Mesenchymal stem cell (in vitro differentiated cells and primary cell): ENCODE measurements at regions not wholly inside any gene's neighbourhood (a gene's known extent, or its start where the extent isn't known, plus 50 kb on each side); places are given as distances from the start of the nearest gene placed in this dataset.
"Not testable (repeated sequence)": the region's sequence is repeated elsewhere in the genome, so short reads cannot be mapped to it uniquely, and the experiment has no call there.

ENCODE experiments used
- DNase-seq: peaks from one replicate; pipeline ENCODE4 v3.0.0-alpha.2; 2013
- H2AFZ ChIP-seq: one replicate; pipeline ENCODE4 v1.6.1; 2013; ENCODE audit warnings: low read depth, mild to moderate bottlenecking, control low read depth, inconsistent platforms, low read length, moderate library complexity
- H2AK5ac ChIP-seq: 2 replicates; pipeline ENCODE4 v1.6.1; 2013; ENCODE audit warnings: low read length, moderate library complexity, mild to moderate bottlenecking, inconsistent platforms; ENCODE audit not compliant: severe bottlenecking
- H2BK120ac ChIP-seq: one replicate; pipeline ENCODE4 v1.6.1; 2013; ENCODE audit warnings: low read depth, mild to moderate bottlenecking, inconsistent platforms, low read length, moderate library complexity
- H2BK12ac ChIP-seq, 2 experiments: one replicate each; pipeline ENCODE4 v1.6.1; 2013; ENCODE audit warnings: inconsistent platforms in 2 of 2, low read length in 2 of 2, mild to moderate bottlenecking in 2 of 2, moderate library complexity in 2 of 2, control low read depth in 1 of 2
- H2BK15ac ChIP-seq: one replicate; pipeline ENCODE4 v1.6.1; 2013; ENCODE audit warnings: mild to moderate bottlenecking, low read depth, inconsistent platforms; ENCODE audit not compliant: poor library complexity, severe bottlenecking
- H2BK5ac ChIP-seq: 2 replicates; pipeline ENCODE4 v1.6.1; 2013; ENCODE audit warnings: low read depth, mild to moderate bottlenecking, low read length, control low read depth, inconsistent platforms; ENCODE audit not compliant: poor library complexity, severe bottlenecking
- H3K14ac ChIP-seq, 2 experiments: one replicate each; pipeline ENCODE4 v1.6.1; 2013; ENCODE audit warnings: inconsistent platforms in 2 of 2, low read length in 2 of 2, control low read depth in 1 of 2, mild to moderate bottlenecking in 1 of 2, moderate library complexity in 1 of 2
- H3K18ac ChIP-seq, 2 experiments: one replicate each; pipeline ENCODE4 v1.6.1; 2013; ENCODE audit warnings: inconsistent platforms in 2 of 2, low read length in 2 of 2, control low read depth in 1 of 2, low read depth in 1 of 2, mild to moderate bottlenecking in 1 of 2
- H3K23ac ChIP-seq, 2 experiments: one replicate each; pipeline ENCODE4 v1.6.1; 2013; ENCODE audit warnings: inconsistent platforms in 2 of 2, low read length in 2 of 2, mild to moderate bottlenecking in 2 of 2, moderate library complexity in 2 of 2, control low read depth in 1 of 2
- H3K27ac ChIP-seq: 2 replicates; pipeline ENCODE4 v1.5.1; 2013; ENCODE audit warnings: mild to moderate bottlenecking, moderate library complexity, low read length, control low read depth, inconsistent platforms; ENCODE audit not compliant: poor library complexity, severe bottlenecking
- H3K27me3 ChIP-seq, 2 experiments: 2 replicates each; pipeline versions ENCODE4 v1.6.1 to v1.7.0; 2013; ENCODE audit warnings: low read length in 2 of 2, mild to moderate bottlenecking in 2 of 2, moderate library complexity in 2 of 2, control low read depth in 1 of 2, inconsistent platforms in 1 of 2; ENCODE audit not compliant: control insufficient read depth in 1 of 2, insufficient read depth in 1 of 2
- H3K36me3 ChIP-seq, 2 experiments: 2 replicates each; pipeline versions ENCODE4 v1.6.1 to v1.7.0; 2013; ENCODE audit warnings: low read length in 2 of 2, control low read depth in 1 of 2, inconsistent platforms in 1 of 2, low read depth in 1 of 2, mild to moderate bottlenecking in 1 of 2; ENCODE audit not compliant: insufficient read depth in 2 of 2, control insufficient read depth in 1 of 2
- H3K4ac ChIP-seq, 2 experiments: one replicate each; pipeline ENCODE4 v1.6.1; 2013; ENCODE audit warnings: inconsistent platforms in 2 of 2, low read length in 2 of 2, mild to moderate bottlenecking in 2 of 2, moderate library complexity in 2 of 2, control low read depth in 1 of 2, low read depth in 1 of 2
- H3K4me1 ChIP-seq: 2 replicates; pipeline ENCODE4 v1.6.1; 2013; ENCODE audit warnings: low read depth, low read length, control low read depth; ENCODE audit not compliant: control insufficient read depth, insufficient read depth
- H3K4me2 ChIP-seq: 2 replicates; pipeline ENCODE4 v1.6.1; 2013; ENCODE audit warnings: low read length, mild to moderate bottlenecking, inconsistent platforms; ENCODE audit not compliant: poor library complexity, severe bottlenecking
- H3K4me3 ChIP-seq, 2 experiments: 2 replicates each; pipeline versions ENCODE4 v1.5.1 to v1.7.0; 2013; ENCODE audit warnings: low read length in 2 of 2, mild to moderate bottlenecking in 2 of 2, control low read depth in 1 of 2, low read depth in 1 of 2; ENCODE audit not compliant: insufficient read depth in 1 of 2
- H3K79me1 ChIP-seq: replicated peaks from 2 replicates; pipeline ENCODE4 v1.6.1; 2013; ENCODE audit warnings: mild to moderate bottlenecking, control low read depth, low read length, inconsistent platforms; ENCODE audit not compliant: poor library complexity, severe bottlenecking
- H3K9ac ChIP-seq: 2 replicates; pipeline ENCODE4 v1.7.0; 2013; ENCODE audit warnings: mild to moderate bottlenecking, low read length, moderate library complexity
- H3K9me3 ChIP-seq: 2 replicates; pipeline ENCODE4 v1.7.0; 2013; ENCODE audit warnings: mild to moderate bottlenecking, low read length; ENCODE audit not compliant: control insufficient read depth
- H4K8ac ChIP-seq: one replicate; pipeline ENCODE4 v1.6.1; 2013; ENCODE audit warnings: inconsistent platforms, mild to moderate bottlenecking, low read length, moderate library complexity
- H4K91ac ChIP-seq: one replicate; pipeline ENCODE4 v1.6.1; 2013; ENCODE audit warnings: mild to moderate bottlenecking, low read length, inconsistent platforms
- WGBS: methylation state at CpG from one replicate; pipeline ENCODE4 v1.1.7; 2013; ENCODE audit warnings: mixed read lengths; 5-methylcytosine and 5-hydroxymethylcytosine counted together

- Histone ChIP-seq H3K4me2 (no peak overlapping the region), H3K36me3 (no peaks in the 10 kb centered on the region), H2AK5ac (no peak overlapping the region), H2BK120ac (no peak overlapping the region), H3K9me3 (no peaks in the 10 kb centered on the region), H2AFZ (no peak overlapping the region), H3K18ac (no peak overlapping the region), H3K27me3 (peaks cover 0 to 3% of the 10 kb centered on the region in 2 experiments), H3K79me1 (no peaks in the 10 kb centered on the region), H3K9ac (no peak overlapping the region), H4K91ac (no peak overlapping the region), H3K4ac (no peak overlapping the region), H2BK15ac (no peak overlapping the region), H2BK12ac (no peak overlapping the region), H4K8ac (no peak overlapping the region), H2BK5ac (no peak overlapping the region), H3K4me3 (no peak overlapping the region), H3K4me1 (no peaks in the 10 kb centered on the region), H3K27ac (no peak overlapping the region), H3K14ac (no peak overlapping the region), H3K23ac (no peak overlapping the region)
- 94% methylated on average over 3 of the region's 3 CpGs for WGBS
- DNase-seq = no peak
Observed at GRCh38 chr12:127830730-127831129, 436.2 kb upstream of the TMEM132C start.

GRCh38 chr12:127832172-127832571, 434.8 kb upstream of the TMEM132C start:
- H4K8ac ChIP-seq = no peak overlapping the region
- H3K36me3 ChIP-seq = no peaks in the 10 kb centered on the region
- no peak overlapping the region for H2AK5ac ChIP-seq
- no peak for DNase-seq
- H2BK12ac ChIP-seq = no peak overlapping the region
- H3K4ac ChIP-seq = no peak overlapping the region
- H2AFZ ChIP-seq = no peak overlapping the region
- no peak overlapping the region for H2BK15ac ChIP-seq
- H3K4me2 ChIP-seq = no peak overlapping the region
- no peak overlapping the region for H3K9ac ChIP-seq
- WGBS = 86% methylated on average over 3 of the region's 3 CpGs
- H4K91ac ChIP-seq = no peak overlapping the region
- H2BK120ac ChIP-seq = no peak overlapping the region
- no peaks in the 10 kb centered on the region for H3K79me1 ChIP-seq
- no peaks in the 10 kb centered on the region for H3K4me1 ChIP-seq
- H3K27me3 ChIP-seq = peaks cover 0 to 3% of the 10 kb centered on the region in 2 experiments
- no peak overlapping the region for H3K18ac ChIP-seq
- H3K9me3 ChIP-seq = no peaks in the 10 kb centered on the region
- H3K23ac ChIP-seq = no peak overlapping the region
- H3K4me3 ChIP-seq = no peak overlapping the region
- no peak overlapping the region for H3K14ac ChIP-seq
- H3K27ac ChIP-seq = no peak overlapping the region
- H2BK5ac ChIP-seq = no peak overlapping the region

- H3K27ac ChIP-seq, H2BK15ac ChIP-seq, H3K14ac ChIP-seq, H3K4me3 ChIP-seq, H3K18ac ChIP-seq, H3K36me3 ChIP-seq, H3K23ac ChIP-seq, H3K79me1 ChIP-seq, H4K8ac ChIP-seq, H2BK5ac ChIP-seq, H2BK12ac ChIP-seq, H3K27me3 ChIP-seq, H3K4ac ChIP-seq, H2BK120ac ChIP-seq, H3K4me1 ChIP-seq, H3K4me2 ChIP-seq, H3K9me3 ChIP-seq, DNase-seq, H2AK5ac ChIP-seq, H2AFZ ChIP-seq, H4K91ac ChIP-seq, H3K9ac ChIP-seq: not testable (repeated sequence)
- 66% methylated on average over 4 of the region's 4 CpGs for WGBS
Observed at GRCh38 chr12:127836802-127837201, 430.2 kb upstream of the TMEM132C start.

DNA sequence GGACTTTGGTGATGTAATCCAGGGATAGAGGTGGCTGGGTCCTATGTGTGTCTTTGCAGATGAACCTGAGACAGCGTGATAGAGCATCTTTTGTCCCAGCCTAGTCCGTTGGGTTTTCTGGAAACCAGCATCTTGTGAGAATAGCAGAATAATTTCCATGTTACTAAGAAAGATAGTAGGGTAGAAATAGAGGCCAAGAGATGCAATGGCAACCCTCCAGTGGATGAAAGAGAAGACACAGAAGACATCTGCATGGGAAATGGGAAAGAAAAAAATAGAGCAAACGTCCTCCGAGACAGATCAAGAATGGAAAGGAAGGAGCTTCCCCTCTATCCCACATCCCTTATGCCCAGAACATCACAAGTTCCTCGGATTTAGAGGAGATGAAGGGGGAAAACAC, 409.3 kb upstream of the TMEM132C start:
- no peaks in the 10 kb centered on the region for H3K79me1 ChIP-seq
- no peaks in the 10 kb centered on the region for H3K9me3 ChIP-seq
- no peaks in the 10 kb centered on the region for H3K4me1 ChIP-seq
- H4K8ac ChIP-seq = no peak overlapping the region
- no peak overlapping the region for H3K4ac ChIP-seq
- H2AFZ ChIP-seq = no peak overlapping the region
- H3K18ac ChIP-seq = no peak overlapping the region
- no peak overlapping the region for H3K4me2 ChIP-seq
- H2BK120ac ChIP-seq = no peak overlapping the region
- no peak overlapping the region for H3K27ac ChIP-seq
- H3K9ac ChIP-seq = no peak overlapping the region
- no peak overlapping the region for H2BK5ac ChIP-seq
- H2BK15ac ChIP-seq = no peak overlapping the region
- no peak overlapping the region for H2BK12ac ChIP-seq
- no peak overlapping the region for H4K91ac ChIP-seq
- 71% methylated on average over 5 of the region's 5 CpGs for WGBS
- no peak overlapping the region for H3K23ac ChIP-seq
- DNase-seq = no peak
- no peak overlapping the region for H3K4me3 ChIP-seq
- no peaks in the 10 kb centered on the region for H3K36me3 ChIP-seq
- no peak overlapping the region for H3K14ac ChIP-seq
- H2AK5ac ChIP-seq = no peak overlapping the region
- no peaks in the 10 kb centered on the region for H3K27me3 ChIP-seq
